Panc1 (cell line): ENCODE measurements at regions not wholly inside any gene's neighbourhood (a gene's known extent, or its start where the extent isn't known, plus 50 kb on each side); places are given as distances from the start of the nearest gene placed in this dataset.

Experiments used
- SIN3A ChIP-seq: IDR thresholded peaks from 2 replicates; pipeline ENCODE4 v1.6.1; 2012; ENCODE audit warnings: low read depth, mild to moderate bottlenecking, low read length, moderate library complexity, borderline replicate concordance; ENCODE audit not compliant: insufficient read depth
- TF ChIP-seq, protein P1 (sequence below): fragments of 450-650 bp; IDR thresholded peaks from 2 replicates; pipeline ENCODE4 v1.5.1; 2017; ENCODE audit warnings: mild to moderate bottlenecking

- TF ChIP-seq, protein P1, sequence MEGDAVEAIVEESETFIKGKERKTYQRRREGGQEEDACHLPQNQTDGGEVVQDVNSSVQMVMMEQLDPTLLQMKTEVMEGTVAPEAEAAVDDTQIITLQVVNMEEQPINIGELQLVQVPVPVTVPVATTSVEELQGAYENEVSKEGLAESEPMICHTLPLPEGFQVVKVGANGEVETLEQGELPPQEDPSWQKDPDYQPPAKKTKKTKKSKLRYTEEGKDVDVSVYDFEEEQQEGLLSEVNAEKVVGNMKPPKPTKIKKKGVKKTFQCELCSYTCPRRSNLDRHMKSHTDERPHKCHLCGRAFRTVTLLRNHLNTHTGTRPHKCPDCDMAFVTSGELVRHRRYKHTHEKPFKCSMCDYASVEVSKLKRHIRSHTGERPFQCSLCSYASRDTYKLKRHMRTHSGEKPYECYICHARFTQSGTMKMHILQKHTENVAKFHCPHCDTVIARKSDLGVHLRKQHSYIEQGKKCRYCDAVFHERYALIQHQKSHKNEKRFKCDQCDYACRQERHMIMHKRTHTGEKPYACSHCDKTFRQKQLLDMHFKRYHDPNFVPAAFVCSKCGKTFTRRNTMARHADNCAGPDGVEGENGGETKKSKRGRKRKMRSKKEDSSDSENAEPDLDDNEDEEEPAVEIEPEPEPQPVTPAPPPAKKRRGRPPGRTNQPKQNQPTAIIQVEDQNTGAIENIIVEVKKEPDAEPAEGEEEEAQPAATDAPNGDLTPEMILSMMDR: no peak
- no peak for TF ChIP-seq SIN3A
Observed at GRCh38 chr10:131846240-131847101, 54.3 kb upstream of the PPP2R2D start.
